Hippocampal formation (tissue), 2 donors: ENCODE measurements at regions not wholly inside any gene's neighbourhood (a gene's known extent, or its start where the extent isn't known, plus 50 kb on each side); places are given as distances from the start of the nearest gene placed in this dataset.

Experiments
- DNase-seq, 2 donors: peaks; one replicate each; lab custom pipeline; 2025; lab: John Stamatoyannopoulos, UW

DNA sequence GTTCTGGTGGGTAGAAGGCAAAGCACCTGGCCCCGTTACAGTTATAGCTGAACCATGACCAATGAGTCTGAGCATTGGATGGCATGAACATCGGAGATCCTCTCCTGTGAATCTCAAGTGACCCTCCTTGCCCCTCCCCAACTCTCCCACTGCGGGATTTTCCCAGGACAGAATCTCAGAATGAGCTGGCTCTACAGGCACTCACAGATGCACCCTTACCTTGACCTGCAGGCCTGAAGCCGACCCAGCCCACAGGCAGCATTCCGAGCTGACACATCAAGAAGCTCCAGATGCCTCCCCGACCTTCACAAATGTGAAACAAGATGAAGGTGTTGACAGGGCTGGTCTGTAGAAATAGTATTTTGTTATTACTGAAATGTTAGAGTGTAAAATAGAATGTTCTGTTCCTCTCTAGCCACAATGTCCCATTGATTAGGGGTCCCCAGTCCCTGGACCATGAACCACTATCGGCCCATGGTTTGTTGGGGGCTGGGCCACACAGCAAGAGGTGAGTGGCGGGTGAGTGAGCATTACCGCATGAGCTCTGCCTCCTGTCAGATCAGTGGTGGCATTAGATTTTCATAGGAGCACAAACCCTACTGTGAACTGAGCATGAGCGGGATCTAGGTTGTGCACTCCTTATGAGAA, 263.4 kb downstream of the AUH start:
- no peak for DNase-seq

DNA sequence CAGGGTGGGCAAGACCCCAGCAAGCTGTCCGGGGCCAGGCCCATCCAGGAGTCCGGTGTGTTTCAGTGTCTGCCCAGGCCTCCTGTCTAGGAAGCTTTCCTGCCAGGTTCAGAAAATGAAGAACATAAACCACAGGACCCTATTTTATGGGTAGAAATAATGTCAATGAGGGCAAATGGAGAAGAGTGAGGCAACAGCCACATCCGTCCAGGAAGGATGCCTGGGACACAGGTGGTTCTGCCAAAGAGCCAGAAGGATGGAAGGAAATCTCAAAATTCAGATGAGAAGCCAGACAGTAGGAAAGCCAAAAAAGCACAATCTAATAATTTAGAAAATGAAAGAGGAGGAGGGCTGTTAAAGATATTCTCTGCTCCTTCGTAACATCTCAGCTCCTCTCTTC, 262.3 kb downstream of the AUH start:
- DNase-seq = no peak

DNA sequence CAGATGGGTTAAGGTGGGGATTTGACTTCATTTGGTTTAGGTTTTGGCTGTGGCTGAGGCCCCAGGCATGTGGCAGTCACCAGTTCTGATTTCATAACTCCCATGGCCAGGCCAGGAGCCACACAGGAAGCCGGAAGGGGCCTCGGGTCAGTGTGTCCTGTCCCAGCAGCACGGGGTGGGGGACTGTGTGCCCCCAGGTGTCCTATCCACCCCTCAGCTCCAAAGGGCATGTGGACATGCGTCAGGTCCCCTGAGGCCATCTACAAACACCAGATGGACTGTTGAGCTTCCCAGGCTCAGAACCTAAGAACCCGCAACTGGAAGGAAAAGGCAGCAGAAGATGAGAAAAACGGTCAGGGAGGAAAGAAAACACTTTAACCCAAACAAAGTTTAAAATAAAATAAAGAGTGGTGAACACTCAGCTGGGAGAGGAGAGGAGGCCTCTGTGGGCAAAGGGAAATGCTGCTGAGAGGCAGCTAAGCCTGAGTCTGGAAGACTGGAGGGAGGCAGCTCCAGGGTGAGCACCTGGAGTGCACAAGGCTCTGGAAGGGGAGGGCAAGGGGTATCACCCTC, 260.8 kb downstream of the AUH start:
- no peak for DNase-seq

DNA sequence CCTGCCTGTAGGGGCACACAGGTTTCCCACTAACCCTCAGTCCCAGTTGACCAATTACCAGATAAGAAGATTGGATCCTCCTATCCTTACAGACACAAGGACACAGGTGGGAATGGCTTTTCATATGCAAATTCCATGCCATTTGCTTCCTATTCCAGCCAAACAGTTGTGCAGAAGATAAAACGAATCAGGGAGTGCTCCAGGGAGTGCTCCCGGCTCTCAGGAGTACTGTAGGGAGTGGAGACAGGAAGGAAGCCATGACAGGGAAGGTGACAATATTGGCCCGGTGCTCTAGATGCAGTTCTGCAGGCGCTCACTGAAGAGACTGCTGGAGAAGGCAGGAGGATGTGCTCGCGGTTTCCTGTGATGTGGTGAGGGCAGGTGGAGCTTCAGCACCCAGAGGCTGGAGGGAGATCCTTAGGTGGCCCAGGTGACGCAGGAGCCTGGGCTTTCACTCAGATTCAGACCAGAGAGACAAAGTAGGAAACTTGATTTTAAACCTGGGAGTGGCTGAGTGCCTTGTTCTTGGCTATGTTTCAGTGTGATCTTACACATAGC, 260.0 kb downstream of the AUH start:
- DNase-seq = no peak

DNA sequence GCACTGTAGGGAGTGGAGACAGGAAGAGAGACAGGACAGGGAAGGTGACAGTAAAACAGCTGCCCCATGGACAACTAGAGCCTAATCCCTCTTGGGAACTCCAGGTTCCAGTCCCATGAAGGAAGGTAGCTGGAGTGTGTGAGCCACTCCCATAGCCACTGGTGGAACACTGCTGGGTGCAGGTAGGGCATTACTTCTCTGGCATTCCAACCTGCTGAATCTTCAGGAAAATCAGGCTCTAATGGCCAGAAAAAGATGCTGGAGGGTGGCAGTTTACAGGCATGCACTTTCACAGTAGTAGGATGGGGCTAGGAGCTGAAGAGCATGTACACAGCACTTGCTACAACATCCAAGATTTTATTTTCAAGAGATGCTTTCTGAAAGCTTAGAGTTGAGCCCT, 259.4 kb downstream of the AUH start:
- no peak for DNase-seq

DNA sequence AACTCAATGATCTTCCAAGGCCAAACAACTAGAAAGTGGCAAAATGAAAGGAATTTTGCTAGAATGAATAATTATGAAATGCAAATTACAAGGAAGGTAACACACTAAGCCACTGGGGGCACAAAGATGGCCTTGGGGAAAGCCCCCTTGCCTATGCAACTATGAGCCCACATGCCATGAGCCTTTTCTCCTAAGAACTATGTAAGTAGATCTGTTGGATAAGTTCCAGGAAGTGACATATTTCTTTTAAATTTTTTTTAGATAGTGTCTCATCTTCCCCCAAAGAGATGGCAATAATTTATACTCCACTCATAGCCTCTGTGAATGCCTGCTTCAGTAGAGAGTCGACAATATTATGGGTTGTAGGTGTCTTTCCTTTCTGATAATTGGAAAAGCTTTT, 257.8 kb downstream of the AUH start:
- DNase-seq = no peak

DNA sequence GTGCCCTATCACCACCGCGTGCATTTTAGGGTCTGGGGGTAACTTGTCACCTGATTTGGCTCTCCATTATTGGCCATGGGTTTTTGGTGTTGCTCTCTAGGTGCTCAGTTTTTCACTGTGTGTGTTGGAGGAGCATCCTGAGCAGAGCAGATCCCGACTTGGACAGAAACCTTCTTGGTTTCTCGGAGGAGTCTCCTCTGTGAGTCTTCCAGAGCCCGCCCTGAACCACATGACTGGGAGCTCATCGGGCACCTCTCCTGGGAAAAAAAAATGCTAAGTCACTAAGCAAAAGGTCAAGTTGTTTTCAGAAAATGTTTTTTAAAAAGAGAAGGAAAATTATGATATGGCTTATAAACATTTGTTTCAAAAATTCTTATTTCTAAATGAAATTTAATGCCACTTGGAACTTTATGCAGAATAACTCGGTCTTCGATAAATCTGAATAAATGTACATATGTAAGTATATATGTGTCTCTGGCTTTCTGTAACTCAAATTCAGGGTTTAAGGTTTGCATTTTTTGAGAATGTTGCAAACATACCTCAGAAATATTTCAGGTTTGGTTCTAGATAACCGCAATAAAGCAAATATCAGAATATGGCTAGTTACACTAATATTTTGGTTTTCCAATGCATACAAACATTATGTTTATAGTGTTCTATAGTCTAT, 255.2 kb downstream of the AUH start:
- no peak for DNase-seq

DNA sequence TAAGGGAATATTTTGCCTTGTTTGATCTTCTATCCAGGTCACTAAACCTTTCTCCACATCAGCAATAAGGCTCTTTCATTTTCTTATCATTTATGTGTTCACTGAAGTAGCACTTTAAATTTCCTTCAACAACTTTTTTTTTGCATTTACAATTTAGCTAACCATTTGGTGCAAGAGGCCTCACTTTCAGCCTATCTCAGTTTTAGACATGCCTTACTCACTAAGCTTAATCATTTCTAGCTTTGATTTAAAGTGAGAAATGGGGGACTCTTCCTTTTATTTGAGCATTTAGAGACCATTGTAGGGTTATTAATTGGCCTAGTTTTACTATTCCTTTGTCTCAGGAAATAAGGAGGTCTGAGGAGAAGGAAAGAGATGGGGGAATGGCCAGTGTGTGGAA, 250.5 kb downstream of the AUH start:
- DNase-seq = no peak

DNA sequence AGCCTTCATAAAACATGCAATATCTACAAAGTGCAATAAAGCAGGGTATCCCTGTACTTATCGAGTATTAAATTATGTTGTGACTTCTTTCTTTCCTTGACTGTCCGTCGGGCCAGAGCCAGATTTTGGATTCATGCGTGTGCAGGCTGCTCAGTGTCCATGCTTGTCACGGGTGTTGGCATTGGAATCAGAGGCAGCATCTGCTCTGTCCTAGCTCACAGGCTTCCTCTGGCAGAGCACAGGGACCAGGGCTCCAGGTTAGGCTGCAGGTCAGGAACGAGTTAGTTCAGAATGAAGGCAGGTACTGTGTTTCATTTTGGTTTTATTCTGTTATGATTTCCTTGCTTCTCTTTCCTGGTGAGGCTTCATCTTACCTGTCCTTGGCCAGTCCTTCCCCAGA, 249.8 kb downstream of the AUH start:
- no peak for DNase-seq

DNA sequence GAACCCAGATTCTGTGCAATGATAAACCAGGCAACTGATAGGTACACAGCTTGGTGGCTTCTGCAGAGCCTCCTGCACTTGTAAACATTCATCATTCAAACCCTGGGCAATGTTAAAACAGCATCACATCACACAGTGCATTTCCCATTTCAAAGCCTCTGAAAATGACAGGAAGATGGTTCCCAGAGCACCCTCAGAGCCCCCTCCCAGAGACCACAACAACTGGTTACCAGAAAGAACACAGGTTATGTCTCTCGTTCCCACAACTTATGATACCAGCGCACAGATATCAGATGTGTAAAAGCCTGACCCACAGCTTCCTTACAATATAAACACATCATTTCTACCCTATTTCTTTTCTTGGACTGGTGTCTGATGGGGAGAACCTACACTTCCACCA, 248.7 kb downstream of the AUH start:
- no peak for DNase-seq

DNA sequence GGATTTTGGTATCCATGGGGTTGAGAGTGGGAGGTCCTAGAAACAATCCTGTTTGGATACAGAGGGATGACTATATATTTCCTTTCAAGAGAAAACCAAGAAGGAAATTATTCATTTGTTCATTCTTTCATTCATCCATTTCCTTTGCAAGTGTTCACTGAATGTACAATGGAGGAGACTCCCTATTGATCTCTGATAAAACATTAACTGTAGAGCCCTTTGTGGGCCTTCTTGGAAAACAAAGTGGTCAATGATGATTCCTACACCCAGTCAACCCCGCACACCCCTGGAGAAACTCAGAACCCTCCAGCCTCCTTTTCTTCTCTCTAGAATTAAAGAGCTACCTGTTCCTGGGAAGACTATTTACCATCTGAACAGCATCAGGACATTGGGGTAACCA, 247.3 kb downstream of the AUH start:
- DNase-seq = no peak

DNA sequence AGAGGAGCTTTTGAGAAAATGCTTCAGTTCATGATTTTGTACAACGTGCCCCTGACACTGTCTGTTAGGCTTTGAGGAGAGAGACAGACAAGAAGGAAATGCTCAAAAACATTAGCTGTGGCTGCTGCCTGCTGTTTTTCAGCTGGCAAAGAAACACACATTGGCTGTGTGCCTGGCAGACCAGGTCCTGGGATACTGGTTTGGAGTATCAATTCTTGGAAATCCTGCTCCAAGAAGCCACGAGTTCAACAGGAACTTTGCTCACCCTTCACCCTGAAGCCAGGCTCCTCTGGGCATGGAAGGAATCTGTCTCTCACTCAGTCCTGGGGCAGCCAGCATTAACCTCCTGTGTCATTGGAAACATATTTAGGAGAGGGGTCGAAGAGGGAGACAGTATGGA, 245.5 kb downstream of the AUH start:
- DNase-seq = no peak

DNA sequence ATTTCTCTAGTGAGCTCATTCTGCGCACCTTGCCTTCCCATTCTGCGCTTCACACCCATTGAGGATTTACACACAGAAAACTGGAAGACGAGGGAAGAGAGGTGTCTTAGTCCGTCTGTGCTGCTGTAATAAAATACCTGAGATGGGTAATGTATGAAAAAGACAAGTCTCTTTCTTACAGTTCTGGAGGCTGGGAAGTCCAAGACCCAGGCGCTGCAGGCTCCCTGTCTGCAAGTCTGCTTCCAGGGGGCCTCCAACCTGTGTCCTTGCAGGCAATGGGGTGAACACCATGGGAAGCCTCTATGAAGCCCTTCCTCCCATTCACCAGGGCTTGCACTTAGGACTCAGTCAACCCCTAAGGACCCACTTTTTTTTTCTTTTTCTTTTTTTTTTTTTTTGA, 245.0 kb downstream of the AUH start:
- DNase-seq = no peak

DNA sequence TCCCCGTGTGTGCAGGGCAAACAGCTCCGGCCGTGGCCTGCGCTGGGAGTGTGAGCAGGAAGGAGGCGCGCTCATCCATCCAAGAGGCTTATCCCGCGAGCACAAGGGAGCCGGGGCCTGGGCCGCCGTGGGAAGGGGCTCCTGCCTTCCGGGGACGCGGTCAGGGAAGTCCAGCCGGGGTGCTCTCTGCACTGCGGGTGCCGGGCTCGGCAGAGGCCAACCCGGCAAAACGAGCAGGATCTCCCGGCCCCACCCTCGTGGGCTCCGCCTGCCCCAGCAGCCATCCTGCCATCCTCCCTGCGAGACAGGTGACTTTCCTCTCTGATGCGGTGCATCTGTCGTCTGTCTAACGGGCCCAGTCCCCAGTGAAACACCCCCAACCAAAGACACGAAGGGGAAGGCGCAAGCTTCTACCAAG, 244.2 kb downstream of the AUH start:
- no peak for DNase-seq

DNA sequence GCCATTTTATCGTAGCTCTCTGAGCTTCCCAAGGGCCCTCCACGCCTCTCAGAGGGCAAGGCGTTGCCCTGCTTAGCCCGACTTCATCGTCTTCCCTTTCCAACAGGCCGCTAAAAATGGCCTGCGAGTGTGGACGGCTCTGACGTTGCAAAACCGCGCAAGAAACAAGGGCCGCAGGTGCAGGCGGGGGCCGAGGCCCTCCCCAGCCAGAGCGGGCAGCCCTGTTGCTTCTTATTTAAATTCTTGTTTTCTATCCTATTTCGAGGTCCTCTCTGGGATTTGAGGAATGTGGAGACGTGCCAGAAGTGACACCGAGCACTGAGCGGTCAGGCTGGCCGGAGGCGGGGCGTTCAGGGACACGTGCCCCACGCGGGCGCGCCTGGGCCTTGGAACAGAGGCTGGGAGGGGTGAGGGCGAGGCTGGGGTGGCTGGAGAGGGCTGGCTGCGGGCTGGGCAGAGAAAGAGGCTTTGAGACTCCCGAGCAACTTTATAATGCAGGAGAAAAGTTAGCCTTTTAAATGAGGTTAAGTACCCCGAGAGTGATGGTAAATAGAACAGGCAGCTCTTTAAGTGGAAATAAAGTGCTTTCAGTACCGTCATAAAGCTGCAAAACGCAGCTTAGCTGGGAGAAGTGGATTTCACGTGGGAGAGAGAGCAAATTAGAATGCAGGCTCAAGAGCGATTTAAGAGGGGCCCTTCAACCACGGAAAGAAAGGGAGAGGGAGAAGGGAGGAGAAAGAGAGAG, 243.6 kb downstream of the AUH start:
- peak; percentile 8 to 42 for DNase-seq

DNA sequence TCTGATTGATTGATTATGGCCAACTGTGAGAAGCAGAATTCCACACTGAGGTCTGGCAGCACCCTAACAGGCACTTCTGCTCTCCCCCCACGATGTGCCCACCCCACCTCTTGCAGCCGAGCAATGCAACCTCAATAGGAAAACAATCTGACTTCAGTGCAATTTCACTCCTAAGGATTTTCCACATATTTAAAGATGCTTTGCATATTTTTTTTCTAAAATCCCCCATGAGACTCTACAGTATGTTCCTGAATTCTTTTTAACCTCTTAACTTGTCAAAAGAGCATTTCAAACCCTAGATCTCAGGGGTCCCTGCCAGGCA, 243.1 kb downstream of the AUH start:
- DNase-seq = no peak

DNA sequence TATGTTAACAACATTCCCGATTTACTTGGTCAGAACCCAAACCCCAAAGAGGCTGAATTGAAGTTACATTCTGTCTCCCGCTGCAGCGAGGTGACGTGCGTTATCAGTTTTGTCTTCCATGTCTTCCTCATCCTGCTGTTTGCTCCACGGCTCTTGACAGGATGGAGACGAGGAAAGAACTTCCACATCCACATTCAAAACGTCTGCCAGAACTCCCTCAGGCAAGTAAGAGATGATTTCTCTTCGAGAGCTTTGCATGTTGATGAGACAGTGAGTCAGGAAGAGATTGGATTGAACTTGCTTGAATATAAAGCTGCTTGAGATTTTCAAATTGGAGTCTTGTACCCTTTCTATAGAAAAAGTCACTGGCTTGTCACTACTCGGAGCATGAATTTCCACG, 242.6 kb downstream of the AUH start:
- DNase-seq = no peak

DNA sequence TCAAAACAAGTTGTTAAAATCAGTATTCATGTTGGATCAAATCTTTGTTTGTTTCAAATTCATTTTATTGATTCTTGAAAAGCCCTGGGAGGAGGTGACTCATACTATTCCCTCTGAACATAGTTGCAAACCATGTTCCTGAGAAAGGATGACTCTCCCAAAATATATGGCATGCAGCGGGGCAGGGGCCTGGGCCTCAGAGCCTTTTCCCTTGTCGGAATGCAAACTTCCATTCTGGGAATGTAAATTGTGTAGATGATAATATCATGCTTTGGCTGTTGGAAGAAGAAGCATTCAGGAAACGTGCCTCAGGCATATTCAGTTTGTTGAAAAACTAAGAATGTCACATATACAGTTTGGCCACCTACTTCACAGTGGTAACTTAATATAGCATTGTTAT, 242.0 kb downstream of the AUH start:
- no peak for DNase-seq

DNA sequence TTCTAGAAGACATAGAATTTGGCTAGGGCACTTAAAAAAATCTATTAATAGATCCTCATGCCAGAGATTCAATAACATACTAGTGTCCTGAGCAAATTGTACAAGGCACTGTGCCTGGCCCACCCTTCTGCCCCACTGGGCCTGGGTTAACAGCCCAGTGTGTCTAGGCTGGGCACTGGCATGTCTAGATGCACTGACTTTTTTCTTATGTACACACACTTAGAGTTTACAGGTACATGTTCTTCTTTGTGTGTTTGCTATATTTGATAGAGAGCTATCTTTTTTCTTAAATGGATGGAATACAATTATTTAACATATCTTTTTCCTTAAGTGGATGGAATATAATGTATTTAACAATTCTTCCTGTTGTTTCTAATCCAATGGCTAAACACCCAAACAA, 241.5 kb downstream of the AUH start:
- DNase-seq = no peak

DNA sequence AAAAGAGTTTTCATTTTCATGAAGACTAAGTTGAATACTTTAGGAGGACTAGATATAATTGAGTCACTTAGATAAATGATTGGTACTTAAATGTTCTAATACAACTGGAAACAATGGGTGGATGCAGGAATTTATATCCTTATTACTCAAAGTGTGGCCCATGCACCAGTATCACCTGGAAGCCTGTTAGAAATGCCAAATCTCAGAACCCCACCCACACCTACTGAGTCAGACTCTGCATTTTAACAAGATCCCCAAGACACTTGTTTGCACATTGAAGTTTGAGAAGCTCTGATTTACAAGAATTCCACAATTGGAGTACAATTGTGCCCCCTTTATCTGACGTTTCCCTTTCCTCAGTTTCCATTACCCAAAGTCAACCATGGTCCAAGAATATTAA, 239.0 kb downstream of the AUH start:
- no peak for DNase-seq

DNA sequence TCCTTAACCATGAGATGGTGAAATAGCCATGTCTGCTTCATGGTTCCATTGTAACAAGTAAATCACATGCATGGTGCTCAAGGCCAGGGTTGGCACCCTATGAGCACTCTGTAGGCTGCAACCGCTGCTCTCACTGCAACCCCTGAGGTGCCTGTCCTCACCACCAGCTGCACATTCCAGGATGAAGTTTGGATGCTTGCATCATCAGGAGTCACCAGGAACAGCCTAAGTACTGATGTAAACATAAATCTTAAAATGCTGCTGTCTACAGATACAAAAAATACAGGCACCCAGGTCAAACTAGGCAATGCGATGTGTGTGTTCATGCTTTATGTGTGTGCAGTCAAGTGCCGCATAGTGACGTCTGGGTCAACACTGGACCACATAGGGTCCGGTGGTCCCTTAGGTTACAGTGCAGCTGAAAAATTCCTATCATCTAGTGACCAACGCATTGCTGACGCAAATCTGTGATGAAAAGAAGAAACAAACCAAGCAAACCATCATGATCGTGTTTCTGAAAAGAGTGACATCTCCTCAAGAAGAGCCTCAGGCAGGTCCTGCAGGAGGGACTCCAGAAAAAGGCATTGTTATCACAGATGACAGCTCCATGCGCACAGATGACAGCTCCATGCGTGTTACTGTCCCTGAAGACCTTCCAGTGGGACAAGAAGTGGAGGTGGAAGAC, 234.8 kb downstream of the AUH start:
- DNase-seq = no peak

DNA sequence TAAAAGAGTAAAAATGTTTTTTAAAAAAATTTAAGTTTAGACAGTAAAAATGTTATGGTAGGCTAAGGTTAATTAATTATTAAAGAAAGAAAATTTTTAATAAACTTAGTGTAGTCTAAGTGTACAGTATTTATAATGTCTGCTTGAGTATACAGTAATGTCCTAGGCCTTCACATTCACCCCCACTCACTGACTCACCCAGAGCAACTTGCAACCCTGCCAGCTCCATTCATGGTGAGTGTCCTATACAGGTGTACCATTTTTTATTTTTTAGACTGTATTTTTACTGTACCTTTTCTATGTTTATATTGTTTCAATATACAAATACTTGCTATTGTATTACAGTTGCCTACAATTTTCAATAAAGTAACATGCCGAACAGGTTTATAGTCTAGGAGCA, 234.1 kb downstream of the AUH start:
- DNase-seq = no peak
